Breast epithelium (tissue), 4 donors: ENCODE measurements at regions not wholly inside any gene's neighbourhood (a gene's known extent, or its start where the extent isn't known, plus 50 kb on each side); places are given as distances from the start of the nearest gene placed in this dataset.

Source experiments
- DNase-seq, 2 donors: peaks; one replicate each; pipeline ENCODE4 v3.0.0-alpha.2; 2019; ENCODE audit warnings: low spot score in 2 of 2
- H3K27ac ChIP-seq, 2 donors: fragments of 200-600 bp; sonication (generic) in 1 of 2; one replicate each; pipeline ENCODE4 v1.5.1; 2016 to 2019; ENCODE audit warnings: mild to moderate bottlenecking in 1 of 2
- H3K27me3 ChIP-seq, 2 donors: fragments of 200-600 bp; sonication (generic) in 1 of 2; one replicate each; pipeline versions ENCODE4 v1.5.1 to v1.6.0; 2017 to 2019; ENCODE audit warnings: control low read depth in 1 of 2, mild to moderate bottlenecking in 1 of 2
- H3K36me3 ChIP-seq: fragments of 200-600 bp; one replicate; pipeline ENCODE4 v1.5.1; 2019
- H3K4me1 ChIP-seq, 2 donors: fragments of 200-600 bp; sonication (generic); one replicate each; pipeline ENCODE4 v1.5.1; 2016 to 2019; ENCODE audit warnings: control low read depth in 1 of 2
- H3K4me3 ChIP-seq, 3 donors: fragments of 200-600 bp; sonication (generic); 1 replicate in 2 of 3; 2 replicates in 1 of 3; pipeline ENCODE4 v1.5.1; 2016 to 2019; ENCODE audit warnings: mild to moderate bottlenecking in 3 of 3, moderate library complexity in 2 of 3
- H3K9me3 ChIP-seq, 2 donors: fragments of 200-600 bp; sonication (generic) in 1 of 2; one replicate each; pipeline ENCODE4 v1.5.1; 2016 to 2019; ENCODE audit warnings: control low read depth in 1 of 2
- POLR2A ChIP-seq: fragments of 450-650 bp; IDR thresholded peaks from one replicate; pipeline ENCODE4 v1.6.1; 2016; ENCODE audit warnings: antibody characterized with exemption, mild to moderate bottlenecking, moderate library complexity
- POLR2AphosphoS5 ChIP-seq, 3 donors: sonication (generic); formaldehyde crosslinking; IDR thresholded peaks; one replicate each; pipeline ENCODE4 v1.6.1; 2017; ENCODE audit warnings: antibody characterized with exemption in 3 of 3
- intact Hi-C: fragments of 100-400 bp; cut with DNase I; formaldehyde crosslinking; loops from one replicate; pipeline ENCODE4 v1.15.1; 2023; ENCODE audit warnings: low total_unique reads
- TF ChIP-seq, protein P1 (sequence below), 3 donors: fragments of 450-650 bp; IDR thresholded peaks; one replicate each; pipeline ENCODE4 v1.5.1; 2016 to 2017; ENCODE audit warnings: antibody characterized with exemption in 3 of 3, mild to moderate bottlenecking in 3 of 3, moderate library complexity in 3 of 3

- H3K27me3 ChIP-seq: no peaks in the 10 kb centered on the region
- intact Hi-C loops: no loop called here
- DNase-seq: no peak
- no peak overlapping the region for H3K4me3 ChIP-seq
- H3K4me1 ChIP-seq: no peaks in the 10 kb centered on the region
- no peaks in the 10 kb centered on the region for H3K36me3 ChIP-seq
- H3K9me3 ChIP-seq: no peaks in the 10 kb centered on the region
- TF ChIP-seq, protein P1, sequence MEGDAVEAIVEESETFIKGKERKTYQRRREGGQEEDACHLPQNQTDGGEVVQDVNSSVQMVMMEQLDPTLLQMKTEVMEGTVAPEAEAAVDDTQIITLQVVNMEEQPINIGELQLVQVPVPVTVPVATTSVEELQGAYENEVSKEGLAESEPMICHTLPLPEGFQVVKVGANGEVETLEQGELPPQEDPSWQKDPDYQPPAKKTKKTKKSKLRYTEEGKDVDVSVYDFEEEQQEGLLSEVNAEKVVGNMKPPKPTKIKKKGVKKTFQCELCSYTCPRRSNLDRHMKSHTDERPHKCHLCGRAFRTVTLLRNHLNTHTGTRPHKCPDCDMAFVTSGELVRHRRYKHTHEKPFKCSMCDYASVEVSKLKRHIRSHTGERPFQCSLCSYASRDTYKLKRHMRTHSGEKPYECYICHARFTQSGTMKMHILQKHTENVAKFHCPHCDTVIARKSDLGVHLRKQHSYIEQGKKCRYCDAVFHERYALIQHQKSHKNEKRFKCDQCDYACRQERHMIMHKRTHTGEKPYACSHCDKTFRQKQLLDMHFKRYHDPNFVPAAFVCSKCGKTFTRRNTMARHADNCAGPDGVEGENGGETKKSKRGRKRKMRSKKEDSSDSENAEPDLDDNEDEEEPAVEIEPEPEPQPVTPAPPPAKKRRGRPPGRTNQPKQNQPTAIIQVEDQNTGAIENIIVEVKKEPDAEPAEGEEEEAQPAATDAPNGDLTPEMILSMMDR (IDR thresholded peaks at IDR 0.05): no peak
- no peak for TF ChIP-seq POLR2AphosphoS5 (IDR thresholded peaks at IDR 0.05)
- TF ChIP-seq POLR2A: no peak
- no peak overlapping the region for H3K27ac ChIP-seq
Observed at GRCh38 chr7:79877874-79878465, 256.7 kb upstream of the GNAI1 start.

DNA sequence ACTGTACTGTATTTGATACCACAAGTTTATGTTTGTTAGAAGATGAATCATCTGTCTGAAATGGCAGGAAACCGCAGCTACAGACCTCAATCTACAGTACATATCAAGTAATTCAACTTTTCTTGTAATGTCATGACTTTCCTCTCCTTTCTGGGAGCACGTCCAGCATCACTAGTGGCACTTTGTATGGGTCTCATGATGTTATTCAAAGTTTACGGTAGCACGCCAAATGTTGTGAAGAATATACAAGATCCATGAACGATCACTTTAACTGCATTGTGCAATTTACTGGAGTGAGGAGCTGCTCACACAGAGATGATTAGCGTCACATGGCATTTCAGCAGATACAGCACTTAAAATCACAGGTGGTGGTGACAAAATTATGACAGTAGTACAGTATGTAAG, 257.8 kb upstream of the GNAI1 start:
- H3K36me3 ChIP-seq: no peaks in the 10 kb centered on the region
- no peak overlapping the region for H3K27ac ChIP-seq
- no peaks in the 10 kb centered on the region for H3K9me3 ChIP-seq
- intact Hi-C loops: no loop called here
- no peak overlapping the region for H3K4me3 ChIP-seq
- no peak for TF ChIP-seq POLR2AphosphoS5 (IDR thresholded peaks at IDR 0.05)
- TF ChIP-seq POLR2A: no peak
- TF ChIP-seq, protein P1 (IDR thresholded peaks at IDR 0.05): no peak
- H3K4me1 ChIP-seq: no peaks in the 10 kb centered on the region
- DNase-seq: no peak
- H3K27me3 ChIP-seq: no peaks in the 10 kb centered on the region

DNA sequence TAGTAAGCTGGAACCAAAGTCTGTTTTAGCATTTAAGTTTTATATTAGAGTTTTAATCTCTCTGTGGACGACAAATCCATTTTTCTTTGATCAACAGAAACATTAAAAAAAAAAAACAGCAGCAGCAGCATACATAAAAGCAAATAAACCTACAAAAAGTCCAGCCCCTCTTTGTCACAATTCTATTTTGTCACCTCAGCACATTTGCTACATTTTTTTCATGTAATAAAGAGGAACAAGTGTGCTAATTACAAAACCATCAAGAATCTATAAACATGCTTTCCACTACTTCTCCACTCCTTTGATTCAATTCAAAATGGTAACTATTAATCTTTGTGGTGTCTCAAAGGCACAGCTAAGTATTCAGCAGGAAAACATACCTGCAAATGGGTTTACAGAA, 259.8 kb upstream of the GNAI1 start:
- Histone ChIP-seq H3K9me3 (no peaks in the 10 kb centered on the region), H3K36me3 (no peaks in the 10 kb centered on the region), H3K4me3 (no peak overlapping the region), H3K27me3 (no peaks in the 10 kb centered on the region), H3K27ac (no peak overlapping the region), H3K4me1 (no peaks in the 10 kb centered on the region)
- intact Hi-C loops: no loop called here
- no peak for DNase-seq
- TF ChIP-seq POLR2AphosphoS5 (IDR thresholded peaks at IDR 0.05) (no peak), POLR2A (no peak)
- TF ChIP-seq, protein P1 (IDR thresholded peaks at IDR 0.05): no peak

DNA sequence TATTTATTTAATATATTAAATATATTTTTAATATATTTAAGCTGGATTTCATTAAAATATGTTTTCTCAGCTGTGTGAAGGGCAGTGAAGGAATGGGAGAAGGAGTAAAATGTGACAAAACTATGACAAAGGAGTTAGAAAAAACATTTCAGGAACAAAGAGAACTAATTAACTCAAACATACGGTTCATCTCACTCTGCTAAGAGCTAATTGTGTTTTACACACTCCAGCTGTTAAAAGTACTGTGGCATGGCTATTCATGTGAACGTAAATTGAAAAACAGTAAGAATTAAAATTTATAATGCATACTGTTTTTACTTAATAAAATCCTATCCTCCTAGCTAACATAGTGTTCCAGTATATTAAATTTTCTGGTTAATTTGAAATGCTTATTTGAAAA, 262.5 kb upstream of the GNAI1 start:
- no peak for DNase-seq
- Histone ChIP-seq H3K27me3 (no peaks in the 10 kb centered on the region), H3K36me3 (no peaks in the 10 kb centered on the region), H3K4me1 (no peaks in the 10 kb centered on the region), H3K9me3 (no peaks in the 10 kb centered on the region), H3K27ac (no peak overlapping the region), H3K4me3 (no peak overlapping the region)
- TF ChIP-seq POLR2AphosphoS5 (IDR thresholded peaks at IDR 0.05): no peak
- TF ChIP-seq, protein P1 (IDR thresholded peaks at IDR 0.05): no peak
- TF ChIP-seq POLR2A: no peak
- intact Hi-C loops: no loop called here

DNA sequence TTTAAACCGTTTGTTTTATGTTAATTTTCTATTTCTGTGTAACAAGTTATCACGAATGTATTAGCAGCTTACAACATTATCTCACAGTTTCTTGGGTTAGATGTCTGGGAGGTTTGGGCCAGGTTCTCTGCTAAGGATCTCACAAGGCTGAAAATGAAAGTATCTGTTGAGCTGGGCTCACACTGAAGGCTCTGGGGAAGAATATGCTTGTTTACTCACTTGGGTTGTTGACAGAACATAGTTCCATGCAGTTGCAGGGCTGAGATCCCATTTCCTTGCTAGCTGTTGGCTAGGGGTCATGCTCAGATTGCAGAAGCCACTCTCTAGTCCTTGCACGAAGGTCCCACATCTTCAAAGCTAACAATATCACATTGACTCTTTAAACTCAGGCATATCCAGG, 266.6 kb upstream of the GNAI1 start:
- H3K27ac ChIP-seq: no peak overlapping the region
- H3K4me1 ChIP-seq: no peaks in the 10 kb centered on the region
- no peaks in the 10 kb centered on the region for H3K9me3 ChIP-seq
- no peaks in the 10 kb centered on the region for H3K36me3 ChIP-seq
- H3K27me3 ChIP-seq: no peaks in the 10 kb centered on the region
- no peak overlapping the region for H3K4me3 ChIP-seq
- TF ChIP-seq, protein P1 (IDR thresholded peaks at IDR 0.05): no peak
- DNase-seq: no peak
- intact Hi-C loops: no loop called here
